Left cardiac atrium (tissue), 4 donors: ENCODE measurements at regions not wholly inside any gene's neighbourhood (a gene's known extent, or its start where the extent isn't known, plus 50 kb on each side); places are given as distances from the start of the nearest gene placed in this dataset.
A peak's percentile ranks its signal among the peaks of the same experiment; 100 is the strongest.
"Not testable (repeated sequence)": the region's sequence is repeated elsewhere in the genome, so short reads cannot be mapped to it uniquely, and the experiment has no call there.

ENCODE experiments used
- ATAC-seq, 2 donors: fragments of 200-7000 bp; cut with Tn5 transposase; one replicate each; pipeline ENCODE4 v1.9.1; 2020; ENCODE audit warnings: mild to moderate bottlenecking in 2 of 2, moderate library complexity in 2 of 2
- DNase-seq: peaks from one replicate; pipeline ENCODE4 v3.0.0-alpha.2; 2020
- intact Hi-C, 2 donors: fragments of 100-400 bp; cut with DNase I; formaldehyde crosslinking; loops; one replicate each; pipeline versions ENCODE4 v1.14.1 to v1.15.1; 2022 to 2023
- donor health status: DM: no; HTN: yes; CAD: no.
- donor health status: DM: no; HTN: yes; CAD: no; lungs with severe emphysema.
- donor health status: DM: yes; HTN: yes; CAD: no.
- donor health status: Dilated cardiomyopathy.

- DNase-seq (peak; percentile 64), ATAC-seq (peak; percentile 27 to 83)
- intact Hi-C loops = no loop called here
Observed at GRCh38 chr14:105944632-105945610, 418.5 kb downstream of the TMEM121 start.

DNA sequence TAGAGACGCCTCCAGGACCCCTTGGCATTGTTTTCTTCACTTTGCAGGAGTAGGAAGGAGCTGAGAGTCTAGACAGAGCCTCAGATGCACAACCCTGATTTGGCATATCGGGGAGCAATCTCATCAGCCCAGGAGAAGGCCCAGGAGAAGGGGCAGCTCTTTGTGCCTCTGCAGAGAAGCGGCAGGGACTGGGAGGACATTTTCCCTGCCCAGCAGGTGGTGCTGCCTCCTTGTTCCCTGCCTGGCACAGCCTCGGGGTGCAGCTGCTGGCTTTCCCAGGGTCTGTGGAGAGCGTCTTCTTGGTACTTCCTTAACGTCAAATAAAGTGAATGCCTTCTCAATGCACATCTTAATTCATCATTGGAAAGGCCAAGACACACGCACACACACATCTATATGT, 419.5 kb downstream of the TMEM121 start:
- no peak for ATAC-seq
- no peak for DNase-seq
- intact Hi-C loops = no loop called here

GRCh38 chr14:105947599-105947998, 421.2 kb downstream of the TMEM121 start:
- intact Hi-C loops = no loop called here
- no peak for DNase-seq
- no peak for ATAC-seq

DNA sequence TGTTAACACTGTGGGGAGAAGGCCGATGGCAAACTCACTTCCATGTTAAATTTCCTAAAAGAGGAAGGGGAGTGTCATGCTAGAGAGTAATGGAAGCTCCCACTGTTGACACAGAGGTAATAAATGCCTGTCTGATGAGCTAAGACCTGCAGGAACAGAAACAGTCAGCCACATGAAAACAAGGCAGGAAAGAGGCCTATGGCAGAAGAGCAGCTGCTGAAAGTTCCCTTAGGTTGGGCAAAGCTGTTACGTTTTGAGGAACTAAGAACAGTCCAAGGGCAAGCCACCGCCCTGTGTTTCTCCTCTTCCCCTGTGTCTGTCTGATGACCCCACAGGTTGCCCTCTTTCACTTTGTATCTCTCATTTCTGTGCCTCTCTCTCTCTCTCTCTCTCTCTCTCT, 422.6 kb downstream of the TMEM121 start:
- intact Hi-C loops, ATAC-seq, DNase-seq: not testable (repeated sequence)

GRCh38 chr14:105950364-105950892, 424.0 kb downstream of the TMEM121 start:
- ATAC-seq, DNase-seq, intact Hi-C loops: not testable (repeated sequence)

DNA sequence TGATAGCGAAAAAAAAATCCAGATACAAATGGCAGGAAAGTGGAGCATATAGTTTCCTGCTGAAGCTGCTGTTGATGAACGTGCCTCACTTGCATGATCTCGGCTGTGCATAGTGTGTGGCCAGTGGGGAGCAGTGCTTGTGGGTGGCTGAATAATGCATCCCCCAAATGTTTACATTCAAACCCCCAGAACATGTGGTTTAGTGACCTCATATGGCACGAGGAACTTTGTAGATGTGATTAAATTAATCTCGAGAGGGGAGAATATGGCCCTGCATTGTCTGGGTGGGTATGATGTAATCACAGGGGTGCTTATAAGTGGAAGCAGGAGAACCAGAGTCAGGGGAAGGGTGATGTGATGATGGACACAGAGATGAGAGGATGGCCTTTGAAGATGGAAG, 425.0 kb downstream of the TMEM121 start:
- no peak for ATAC-seq
- no peak for DNase-seq
- intact Hi-C loops = no loop called here

DNA sequence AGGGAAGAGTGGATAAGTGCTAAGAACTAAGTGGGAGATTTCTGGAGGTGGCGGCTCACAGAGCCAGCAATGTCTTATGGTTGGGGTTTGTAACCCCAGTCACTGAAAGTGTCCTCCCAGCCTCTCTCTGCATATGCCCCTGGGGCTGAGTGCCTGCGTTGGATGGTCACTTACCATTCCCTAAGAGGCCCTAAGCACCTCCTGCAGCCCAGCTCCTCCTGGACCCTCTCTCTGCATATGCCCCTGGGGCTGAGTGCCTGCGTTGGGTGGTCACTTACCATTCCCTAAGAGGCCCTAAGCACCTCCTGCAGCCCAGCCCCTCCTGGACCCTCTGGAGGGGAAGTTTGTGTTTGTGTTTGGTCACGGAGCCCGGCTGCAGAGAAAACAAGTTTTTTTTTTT, 425.8 kb downstream of the TMEM121 start:
- no peak for DNase-seq
- intact Hi-C loops = no loop called here
- ATAC-seq = no peak

- no peak for DNase-seq
- intact Hi-C loops = no loop called here
- no peak for ATAC-seq
Observed at GRCh38 chr14:105952826-105953225, 426.4 kb downstream of the TMEM121 start.

DNA sequence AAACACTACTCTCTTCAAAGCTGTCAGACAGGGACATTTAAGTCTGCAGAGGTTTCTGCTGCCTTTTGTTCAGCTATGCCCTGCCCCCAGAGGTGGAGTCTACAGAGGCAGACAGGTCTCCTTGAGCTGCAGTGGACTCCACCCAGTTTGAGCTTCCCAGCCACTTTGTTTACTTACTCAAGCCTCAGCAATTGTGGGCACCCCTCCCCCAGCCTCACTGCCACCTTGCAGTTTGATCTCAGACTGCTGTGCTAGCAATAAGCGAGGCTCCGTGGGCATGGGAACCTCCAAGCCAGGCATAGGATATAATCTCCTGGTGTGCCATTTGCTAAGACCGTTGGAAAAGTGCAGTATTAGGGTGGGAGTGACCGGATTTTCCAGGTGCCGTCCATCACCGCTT, 435.2 kb downstream of the TMEM121 start:
- ATAC-seq, DNase-seq, intact Hi-C loops: not testable (repeated sequence)

GRCh38 chr14:105962532-105962931, 436.1 kb downstream of the TMEM121 start:
- ATAC-seq = no peak
- intact Hi-C loops = no loop called here

DNA sequence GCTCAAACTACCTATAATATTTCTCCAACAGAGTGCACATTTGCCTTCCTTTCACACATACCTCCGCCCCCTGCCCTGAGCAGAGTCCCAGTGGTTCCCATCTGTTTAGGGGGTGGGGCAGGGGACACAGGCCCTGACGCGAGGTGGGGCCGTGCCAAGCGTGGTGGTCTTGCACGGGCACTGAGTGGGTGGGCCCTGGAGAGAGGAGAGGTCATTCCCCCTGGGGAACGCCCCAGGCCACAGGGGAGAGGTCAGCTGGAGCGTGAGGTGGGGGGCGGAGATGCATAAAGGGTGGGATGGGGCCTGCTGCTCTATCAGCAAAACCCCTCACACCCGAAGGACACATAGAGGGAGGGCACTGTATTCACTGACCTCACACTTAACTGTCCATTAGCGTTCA, 441.9 kb downstream of the TMEM121 start:
- intact Hi-C loops = no loop called here
- ATAC-seq = no peak

More at GRCh38 chr14:105962532-105962931, 436.1 kb downstream of the TMEM121 start:
- no peak for DNase-seq

GRCh38 chr14:105969026-105969425, 442.6 kb downstream of the TMEM121 start:
- ATAC-seq, DNase-seq, intact Hi-C loops: not testable (repeated sequence)

More for the DNA sequence above, 441.9 kb downstream of the TMEM121 start:
- no peak for DNase-seq

DNA sequence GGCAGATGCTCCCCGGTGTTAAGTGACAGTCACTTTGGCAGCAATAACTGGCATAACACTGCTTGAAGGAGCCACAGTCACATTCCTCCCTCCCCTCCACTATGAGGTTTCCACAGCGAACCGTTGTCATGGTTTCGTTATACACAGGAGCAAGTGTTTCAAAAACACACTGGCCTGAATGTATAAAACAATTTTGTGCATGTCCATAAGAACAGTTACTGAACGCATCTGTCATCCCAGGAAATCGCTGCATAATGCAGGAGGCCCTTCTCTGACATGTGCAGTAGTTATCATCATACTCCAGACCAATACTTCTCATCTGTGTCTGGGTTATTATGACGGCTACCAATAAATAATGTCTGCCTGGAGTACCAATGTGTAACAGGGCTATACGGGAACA, 444.4 kb downstream of the TMEM121 start:
- DNase-seq, ATAC-seq, intact Hi-C loops: not testable (repeated sequence)

DNA sequence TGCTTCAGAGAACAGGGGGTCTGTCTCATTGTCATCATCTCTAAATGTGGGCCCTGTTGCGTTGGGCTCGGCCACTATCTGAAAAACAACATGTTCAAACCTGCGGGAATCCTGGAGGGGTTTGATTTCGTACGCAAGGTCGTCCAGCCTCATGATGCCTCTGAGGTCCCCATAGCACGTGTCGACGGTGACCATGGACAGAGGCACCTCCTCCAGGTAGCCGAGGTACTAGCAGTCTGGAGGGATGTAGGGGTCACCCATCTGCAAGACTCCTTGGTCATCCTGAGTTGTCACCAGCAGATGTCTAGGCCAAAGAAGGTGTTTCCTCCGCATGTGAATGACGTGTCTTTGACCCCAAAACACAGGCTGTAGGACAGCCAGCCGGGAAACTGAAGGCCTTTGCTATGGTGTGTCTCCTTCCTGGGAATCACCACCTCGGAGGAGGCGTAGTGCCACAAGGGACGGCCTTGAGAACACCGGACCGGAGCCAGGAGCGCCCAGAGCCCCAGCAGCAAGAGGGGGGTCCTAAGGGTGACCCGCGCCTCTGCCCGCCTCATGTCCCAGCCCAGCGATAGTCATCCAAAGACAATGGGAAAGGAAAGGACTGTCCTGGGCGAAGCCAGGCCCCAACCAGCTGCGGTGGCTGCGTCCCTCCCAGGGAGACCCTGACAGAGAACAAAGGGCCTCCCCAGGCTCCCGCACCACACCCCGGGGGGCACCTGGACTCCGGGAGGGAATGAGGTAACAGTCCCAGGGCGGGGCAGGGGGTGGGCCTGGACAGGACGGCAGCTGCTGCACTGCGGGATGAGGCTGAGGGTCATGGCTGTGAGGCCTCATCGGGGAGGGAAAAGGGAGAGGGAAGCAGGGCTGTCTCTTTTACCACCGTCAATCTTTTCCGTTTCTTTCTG, 445.5 kb downstream of the TMEM121 start:
- ATAC-seq = no peak
- intact Hi-C loops = no loop called here
- DNase-seq = no peak

GRCh38 chr14:105974902-105975301, 448.5 kb downstream of the TMEM121 start:
- DNase-seq (no peak), ATAC-seq (no peak)
- intact Hi-C loops = no loop called here

DNA sequence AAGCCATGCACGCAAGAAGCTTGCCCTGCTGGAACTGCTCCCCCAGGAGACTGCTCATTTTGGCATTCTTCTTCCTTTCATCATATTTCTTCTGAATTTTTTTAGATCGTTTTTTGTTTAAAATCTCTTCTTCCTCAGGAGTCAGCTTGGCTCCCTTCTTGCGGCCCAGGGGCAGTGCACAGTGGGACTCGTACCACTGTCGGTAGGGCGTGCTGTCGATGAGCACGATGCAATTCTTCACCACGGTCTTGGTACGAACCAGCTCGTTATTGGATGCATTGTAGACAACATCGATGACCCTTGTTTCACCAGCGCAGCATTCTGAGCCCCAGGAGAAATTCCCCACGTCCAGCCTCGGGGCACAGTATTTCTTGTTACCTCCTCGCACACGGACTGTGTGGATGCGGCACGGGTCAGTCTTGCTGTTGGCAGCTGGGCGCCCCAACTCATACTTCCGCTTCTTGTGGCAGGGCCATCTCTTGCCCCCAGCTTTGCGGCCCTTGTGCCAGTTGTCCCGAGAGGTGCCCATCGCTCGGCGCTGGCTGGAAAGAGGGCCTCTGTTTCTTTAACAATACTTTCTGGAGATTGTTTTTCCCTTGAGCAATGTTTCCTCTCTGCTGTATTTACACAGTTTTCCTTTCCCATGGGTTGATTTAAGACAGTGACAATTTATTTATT, 452.4 kb downstream of the TMEM121 start:
- DNase-seq (no peak), ATAC-seq (no peak)
- intact Hi-C loops = no loop called here

DNA sequence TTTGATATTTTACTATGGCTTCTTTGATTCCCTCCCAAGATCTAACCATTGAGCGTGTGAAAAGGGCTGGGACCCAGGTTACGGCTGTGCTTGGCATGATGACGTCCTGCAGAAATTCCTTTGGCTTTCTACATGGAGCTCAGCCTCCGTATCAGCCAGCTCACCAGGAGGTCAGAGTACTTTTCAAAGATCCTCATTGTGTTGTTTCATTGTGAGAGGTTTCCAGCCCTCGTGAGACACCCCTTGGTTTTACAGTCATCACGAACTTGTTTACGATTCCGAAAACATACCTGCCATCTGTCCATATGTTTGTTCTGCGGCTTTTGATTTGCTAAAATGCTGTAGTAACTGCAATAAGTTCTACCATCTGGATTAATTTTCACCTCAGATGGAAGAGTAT, 453.1 kb downstream of the TMEM121 start:
- ATAC-seq (no peak), DNase-seq (no peak)
- intact Hi-C loops = no loop called here

DNA sequence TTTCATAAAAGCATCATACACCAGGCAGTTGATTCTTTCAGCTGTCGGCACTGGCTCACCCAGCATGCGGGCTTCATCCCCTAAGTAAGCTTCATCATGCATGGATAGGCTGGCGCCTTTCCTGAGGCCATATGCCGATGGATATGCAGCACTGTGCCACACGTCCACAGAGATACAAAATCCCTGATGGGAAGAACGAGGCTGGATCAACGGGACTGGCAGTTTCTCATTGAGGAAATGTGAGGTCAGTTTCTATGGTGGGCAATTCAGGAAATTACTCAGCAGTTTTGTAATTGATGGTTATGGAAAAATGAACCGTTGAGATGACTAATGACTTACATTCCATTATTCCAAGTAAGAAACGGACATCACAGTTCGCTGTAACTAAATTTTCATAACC, 453.8 kb downstream of the TMEM121 start:
- DNase-seq (no peak), ATAC-seq (no peak)
- intact Hi-C loops = no loop called here
